AG08396 (cell line): ENCODE measurements at regions not wholly inside any gene's neighbourhood (a gene's known extent, or its start where the extent isn't known, plus 50 kb on each side); places are given as distances from the start of the nearest gene placed in this dataset.
A peak's percentile ranks its signal among the peaks of the same experiment; 100 is the strongest.

Source experiments
- DNase-seq: peaks from one replicate; pipeline ENCODE4 v3.0.0; 2012; ENCODE audit warnings: low spot score, mixed read lengths

DNA sequence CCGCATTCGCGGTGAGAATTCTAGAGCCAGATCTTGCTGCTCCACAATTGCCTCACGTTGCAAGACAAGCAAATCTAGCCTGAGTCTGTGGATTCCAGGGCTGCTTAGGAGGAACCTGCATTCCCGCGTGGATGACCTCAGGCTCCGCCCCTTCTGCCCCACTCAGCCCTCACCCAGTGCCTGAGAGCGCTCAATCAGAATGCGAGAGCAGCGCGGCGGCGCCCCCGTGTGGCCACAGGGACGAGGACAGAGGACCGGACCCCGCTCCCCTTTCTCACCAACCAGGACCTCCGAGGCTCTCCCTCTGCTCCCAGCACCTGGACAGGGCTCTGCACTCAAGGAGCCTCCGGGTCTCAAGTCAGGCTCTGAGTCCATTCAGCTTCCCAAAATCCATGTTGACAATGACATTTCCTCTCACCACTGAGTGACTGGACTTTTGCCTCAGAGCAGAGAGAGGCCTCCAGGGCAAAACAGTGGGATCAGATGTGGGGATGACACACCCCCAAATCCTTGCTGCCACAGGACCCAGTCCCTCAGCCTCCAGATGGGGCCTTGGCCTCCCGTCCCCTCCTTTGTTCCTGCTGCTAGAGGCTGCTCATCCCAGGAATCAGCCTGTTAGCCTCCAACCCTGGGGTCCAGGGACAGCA lies 52.0 kb downstream of the RPP21 start:
- peak; percentile 88 for DNase-seq

- DNase-seq, result no peak
Observed at GRCh38 chr6:30397697-30398096, 52.7 kb downstream of the RPP21 start.

DNA sequence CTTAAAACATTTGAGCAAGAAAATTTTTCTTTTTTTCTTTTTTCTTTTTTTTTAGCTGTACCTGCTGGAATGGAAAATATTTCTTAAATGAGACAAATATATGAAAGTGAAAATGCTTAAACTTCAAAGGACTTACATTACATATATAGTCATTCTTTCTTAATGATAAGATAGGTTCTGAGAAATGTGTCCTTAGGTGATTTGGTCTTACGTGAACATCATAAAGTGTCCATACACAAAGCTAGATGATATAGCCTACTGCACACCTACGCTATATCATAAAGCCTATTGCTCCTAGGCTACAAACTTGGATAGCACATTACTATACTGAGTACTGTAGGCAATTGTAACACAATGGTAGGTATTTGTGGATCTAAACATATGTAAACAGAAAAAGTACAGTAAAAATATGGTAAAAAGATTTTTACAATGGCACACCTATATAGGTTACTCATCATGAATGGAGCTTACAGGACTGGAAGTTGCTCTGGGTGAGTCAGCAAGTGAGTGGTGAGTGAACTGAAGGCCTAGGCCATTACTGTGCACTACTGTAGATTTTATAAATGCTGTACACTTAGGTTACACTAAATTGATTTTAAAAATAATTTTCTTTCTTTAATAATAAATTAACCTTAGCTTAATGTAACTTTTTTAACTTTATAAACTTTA lies 54.6 kb downstream of the RPP21 start:
- DNase-seq, result no peak

- no peak for DNase-seq
Observed at GRCh38 chr6:30405934-30406333, 61.0 kb downstream of the RPP21 start.

DNA sequence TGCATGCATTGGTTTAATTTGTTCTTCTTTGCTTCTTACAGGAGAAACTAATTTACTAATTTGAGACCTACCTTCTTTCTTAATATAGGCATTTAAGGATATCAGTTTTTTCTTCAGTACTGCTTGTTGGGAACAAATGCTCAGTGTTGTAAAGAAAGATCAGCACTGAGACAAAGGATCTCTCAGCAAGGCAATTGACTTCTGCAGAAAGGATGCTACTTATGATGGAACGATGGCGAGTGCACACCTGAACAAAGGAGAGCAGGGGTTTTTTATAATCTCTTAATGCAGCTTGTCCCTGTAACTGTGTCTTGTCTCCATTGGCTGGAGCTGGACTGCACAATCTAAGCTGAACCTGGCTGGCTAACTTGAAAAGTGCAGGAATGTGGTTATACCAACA lies 64.2 kb downstream of the RPP21 start:
- no peak for DNase-seq

GRCh38 chr6:30411515-30412207 lies 66.7 kb downstream of the RPP21 start:
- no peak for DNase-seq

DNA sequence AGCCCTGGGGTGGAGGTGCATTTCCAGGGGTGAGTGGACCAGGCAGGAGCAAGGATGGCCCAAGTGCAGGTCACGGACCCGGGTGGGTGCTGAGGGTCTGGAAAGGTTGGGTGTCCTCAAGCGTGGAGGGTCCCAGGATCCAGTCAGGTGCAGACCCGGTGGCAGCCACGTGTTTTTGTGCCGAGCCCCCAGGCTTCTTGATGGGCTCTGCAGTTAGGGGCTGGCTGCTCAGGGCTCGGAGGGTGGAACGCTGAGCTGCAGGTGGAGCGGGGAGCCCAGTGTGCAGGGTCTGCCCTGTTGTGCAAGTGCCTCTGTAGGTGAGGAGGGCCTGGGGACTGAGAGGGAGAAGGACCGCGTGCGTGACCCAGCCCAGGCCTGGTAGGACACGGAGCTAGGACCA lies 70.9 kb upstream of the HLA-E start:
- no peak for DNase-seq

DNA sequence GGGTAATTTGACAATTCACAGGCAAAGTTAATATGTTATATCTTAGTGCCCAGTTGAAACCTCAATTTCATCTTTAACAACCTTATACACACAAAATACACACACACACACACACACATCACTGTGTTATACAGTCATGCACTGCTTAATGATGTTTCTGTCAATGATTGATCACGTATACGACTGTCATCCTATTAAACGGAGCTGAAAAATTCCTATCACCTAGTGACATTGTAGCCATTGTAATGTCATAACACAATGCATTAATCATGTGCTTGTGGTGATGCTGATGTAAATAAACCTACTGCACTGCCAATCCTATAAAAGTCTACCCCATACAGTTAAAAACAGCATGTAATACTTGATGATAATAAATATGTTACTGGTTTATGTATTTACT lies 64.8 kb upstream of the HLA-E start:
- DNase-seq, result no peak
